ENCODE measurements at regions not wholly inside any gene's neighbourhood (a gene's known extent, or its start where the extent isn't known, plus 50 kb on each side); places are given as distances from the start of the nearest gene placed in this dataset.

DNA sequence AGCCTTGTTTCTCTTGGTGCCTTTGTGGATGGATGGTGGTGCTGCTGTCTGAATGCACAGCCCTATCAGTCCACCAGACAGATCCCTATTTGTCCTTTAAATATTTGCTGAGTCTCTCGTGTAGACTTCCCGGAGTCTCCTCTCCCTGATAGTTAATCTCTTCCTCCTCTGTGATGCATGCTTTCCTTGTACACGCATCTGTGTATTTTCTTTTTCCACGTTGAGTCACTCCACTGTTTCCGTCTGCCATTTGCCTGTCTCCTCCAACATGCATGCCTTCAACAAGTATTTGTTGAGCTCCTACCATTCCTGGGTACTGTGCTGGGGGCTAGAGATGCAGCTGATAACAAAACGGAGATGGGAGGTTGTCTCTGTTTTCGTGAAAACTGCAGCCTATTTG lies 282.6 kb downstream of the HAPSTR1 start:
- no peaks in the 10 kb centered on the region for H3K27me3 ChIP-seq (ENCODE audit: insufficient read depth, low read length, poor library complexity)
- ATAC-seq (ENCODE audit: insufficient read depth, low read depth) = no peak
- H4K20me1 ChIP-seq (ENCODE audit: insufficient read depth, low read length) = no peaks in the 10 kb centered on the region
- no peaks in the 10 kb centered on the region for H3K79me2 ChIP-seq (ENCODE audit: insufficient read depth, low read length)
- H3K4me3 ChIP-seq (ENCODE audit: low read depth in 1 of 2, low read length in 2 of 2) = no peak overlapping the region
- TF ChIP-seq EZH2 (IDR thresholded peaks at IDR 0.05; ENCODE audit: borderline replicate concordance, low read depth, low read length, severe bottlenecking) (no peak), CTCF (IDR thresholded peaks at IDR 0.05; ENCODE audit: borderline replicate concordance, extremely low read depth, low read length, poor library complexity, severe bottlenecking) (no peak)
- no peaks in the 10 kb centered on the region for H3K9me3 ChIP-seq (ENCODE audit: insufficient read depth, low read length, severe bottlenecking)
- no peak overlapping the region for H3K9ac ChIP-seq (ENCODE audit: low read depth, low read length)
- no peaks in the 10 kb centered on the region for H3K36me3 ChIP-seq (ENCODE audit: insufficient read depth, low read length)
- no peak overlapping the region for H2AFZ ChIP-seq (ENCODE audit: low read depth, low read length)
- no peak overlapping the region for H3K4me2 ChIP-seq (ENCODE audit: insufficient read depth, low read length)
- no peak for DNase-seq
- H3K27ac ChIP-seq (ENCODE audit: low read length) = no peak overlapping the region
- no peaks in the 10 kb centered on the region for H3K4me1 ChIP-seq (ENCODE audit: insufficient read depth, low read length)

- no peak overlapping the region for H3K4me3 ChIP-seq (ENCODE audit: low read depth in 1 of 2, low read length in 2 of 2)
- no peaks in the 10 kb centered on the region for H3K36me3 ChIP-seq (ENCODE audit: insufficient read depth, low read length)
- no peaks in the 10 kb centered on the region for H4K20me1 ChIP-seq (ENCODE audit: insufficient read depth, low read length)
- no peak overlapping the region for H3K4me2 ChIP-seq (ENCODE audit: insufficient read depth, low read length)
- H2AFZ ChIP-seq (ENCODE audit: low read depth, low read length) = no peak overlapping the region
- no peaks in the 10 kb centered on the region for H3K79me2 ChIP-seq (ENCODE audit: insufficient read depth, low read length)
- DNase-seq (no peak), ATAC-seq (ENCODE audit: insufficient read depth, low read depth) (no peak)
- no peaks in the 10 kb centered on the region for H3K4me1 ChIP-seq (ENCODE audit: insufficient read depth, low read length)
- no peak overlapping the region for H3K9ac ChIP-seq (ENCODE audit: low read depth, low read length)
- H3K27ac ChIP-seq (ENCODE audit: low read length) = no peak overlapping the region
- peaks cover 8% of the 10 kb centered on the region for H3K27me3 ChIP-seq (ENCODE audit: insufficient read depth, low read length, poor library complexity)
- H3K9me3 ChIP-seq (ENCODE audit: insufficient read depth, low read length, severe bottlenecking) = no peaks in the 10 kb centered on the region
- TF ChIP-seq EZH2 (IDR thresholded peaks at IDR 0.05; ENCODE audit: borderline replicate concordance, low read depth, low read length, severe bottlenecking) = no peak
- no peak for TF ChIP-seq CTCF (IDR thresholded peaks at IDR 0.05; ENCODE audit: borderline replicate concordance, extremely low read depth, low read length, poor library complexity, severe bottlenecking)
Observed at GRCh38 chr16:9378876-9379275, 287.4 kb downstream of the HAPSTR1 start.

DNA sequence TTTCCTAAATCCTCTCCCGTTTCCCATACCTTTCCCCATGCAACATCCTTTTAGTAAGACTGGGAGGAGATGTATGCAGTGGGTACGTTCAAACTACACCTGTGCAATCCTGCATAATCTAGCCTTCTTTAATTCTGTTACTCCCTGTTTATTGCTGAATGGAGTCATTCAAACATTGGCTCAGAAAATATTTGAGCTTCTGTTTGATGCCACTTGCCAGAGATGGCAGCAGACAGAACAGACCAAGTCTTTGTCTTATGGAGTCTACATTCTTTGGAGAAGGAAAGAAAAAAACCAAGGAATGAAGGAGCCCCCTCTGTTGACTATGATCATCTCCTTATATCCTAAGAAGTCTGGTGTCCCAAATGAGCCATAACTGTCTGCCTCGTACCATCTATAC lies 288.8 kb downstream of the HAPSTR1 start:
- Histone ChIP-seq H3K9ac (ENCODE audit: low read depth, low read length) (no peak overlapping the region), H3K4me3 (ENCODE audit: low read depth in 1 of 2, low read length in 2 of 2) (no peak overlapping the region), H3K4me2 (ENCODE audit: insufficient read depth, low read length) (no peak overlapping the region), H3K36me3 (ENCODE audit: insufficient read depth, low read length) (no peaks in the 10 kb centered on the region), H3K79me2 (ENCODE audit: insufficient read depth, low read length) (no peaks in the 10 kb centered on the region), H3K27me3 (ENCODE audit: insufficient read depth, low read length, poor library complexity) (peaks cover 8% of the 10 kb centered on the region), H3K4me1 (ENCODE audit: insufficient read depth, low read length) (no peaks in the 10 kb centered on the region), H3K27ac (ENCODE audit: low read length) (no peak overlapping the region), H3K9me3 (ENCODE audit: insufficient read depth, low read length, severe bottlenecking) (no peaks in the 10 kb centered on the region), H2AFZ (ENCODE audit: low read depth, low read length) (no peak overlapping the region), H4K20me1 (ENCODE audit: insufficient read depth, low read length) (no peaks in the 10 kb centered on the region)
- TF ChIP-seq CTCF (IDR thresholded peaks at IDR 0.05; ENCODE audit: borderline replicate concordance, extremely low read depth, low read length, poor library complexity, severe bottlenecking) = no peak
- TF ChIP-seq EZH2 (IDR thresholded peaks at IDR 0.05; ENCODE audit: borderline replicate concordance, low read depth, low read length, severe bottlenecking) = no peak
- no peak for DNase-seq
- no peak for ATAC-seq (ENCODE audit: insufficient read depth, low read depth)

GRCh38 chr16:9381399-9381798 lies 290.0 kb downstream of the HAPSTR1 start:
- ATAC-seq (ENCODE audit: insufficient read depth, low read depth) (no peak), DNase-seq (no peak)
- no peaks in the 10 kb centered on the region for H3K79me2 ChIP-seq (ENCODE audit: insufficient read depth, low read length)
- H4K20me1 ChIP-seq (ENCODE audit: insufficient read depth, low read length) = no peaks in the 10 kb centered on the region
- no peak overlapping the region for H3K27ac ChIP-seq (ENCODE audit: low read length)
- H2AFZ ChIP-seq (ENCODE audit: low read depth, low read length) = no peak overlapping the region
- H3K4me3 ChIP-seq (ENCODE audit: low read depth in 1 of 2, low read length in 2 of 2) = no peak overlapping the region
- H3K27me3 ChIP-seq (ENCODE audit: insufficient read depth, low read length, poor library complexity) = peaks cover 8% of the 10 kb centered on the region
- no peaks in the 10 kb centered on the region for H3K36me3 ChIP-seq (ENCODE audit: insufficient read depth, low read length)
- no peaks in the 10 kb centered on the region for H3K9me3 ChIP-seq (ENCODE audit: insufficient read depth, low read length, severe bottlenecking)
- H3K4me1 ChIP-seq (ENCODE audit: insufficient read depth, low read length) = no peaks in the 10 kb centered on the region
- H3K4me2 ChIP-seq (ENCODE audit: insufficient read depth, low read length) = no peak overlapping the region
- no peak overlapping the region for H3K9ac ChIP-seq (ENCODE audit: low read depth, low read length)
- TF ChIP-seq EZH2 (IDR thresholded peaks at IDR 0.05; ENCODE audit: borderline replicate concordance, low read depth, low read length, severe bottlenecking) (no peak), CTCF (IDR thresholded peaks at IDR 0.05; ENCODE audit: borderline replicate concordance, extremely low read depth, low read length, poor library complexity, severe bottlenecking) (no peak)

Measured in DND-41 (cell line).